Neural cell (in vitro differentiated cells): ENCODE measurements at regions not wholly inside any gene's neighbourhood (a gene's known extent, or its start where the extent isn't known, plus 50 kb on each side); places are given as distances from the start of the nearest gene placed in this dataset.

Experiments used
- H2AFZ ChIP-seq: fragments of 200-600, 300-800 bp; sonication (generic), shearing (Covaris generic); 2 replicates; pipeline ENCODE4 v1.6.0; 2014; ENCODE audit warnings: low read depth, mild to moderate bottlenecking, antibody characterized with exemption, low read length, moderate library complexity
- H3F3A ChIP-seq: fragments of 200-600 bp; shearing (Covaris generic); 2 replicates; pipeline ENCODE4 v1.6.1; 2016; ENCODE audit warnings: mild to moderate bottlenecking, moderate library complexity, mixed read lengths, antibody characterized with exemption, low read length; ENCODE audit not compliant: insufficient read depth, poor library complexity, severe bottlenecking
- H3K27ac ChIP-seq: fragments of 200-600, 300-800 bp; sonication (generic), shearing (Covaris generic); 2 replicates; pipeline ENCODE4 v1.5.1; 2014; ENCODE audit warnings: mild to moderate bottlenecking, low read length, moderate library complexity
- H3K27me3 ChIP-seq: fragments of 300-800, 200-600 bp; sonication (generic), shearing (Covaris generic); 2 replicates; pipeline ENCODE4 v1.6.0; 2014; ENCODE audit warnings: mild to moderate bottlenecking, low read depth, low read length, moderate library complexity; ENCODE audit not compliant: insufficient read depth
- H3K36me3 ChIP-seq: fragments of 300-800, 200-600 bp; sonication (generic), shearing (Covaris generic); 2 replicates; pipeline ENCODE4 v1.5.1; 2014; ENCODE audit warnings: mild to moderate bottlenecking, antibody characterized with exemption, low read length, moderate library complexity; ENCODE audit not compliant: insufficient read depth
- H3K4me2 ChIP-seq: fragments of 300-800, 200-600 bp; sonication (generic), shearing (Covaris generic); 2 replicates; pipeline ENCODE4 v1.6.0; 2014; ENCODE audit warnings: mild to moderate bottlenecking, low read length
- H3K4me3 ChIP-seq: fragments of 300-800, 200-600 bp; sonication (generic), shearing (Covaris generic); 2 replicates; pipeline ENCODE4 v1.5.1; 2014; ENCODE audit warnings: mild to moderate bottlenecking, low read length, moderate library complexity
- H3K79me2 ChIP-seq: fragments of 200-600 bp; shearing (Covaris generic); replicated peaks from 2 replicates; pipeline ENCODE4 v1.6.0; 2014; ENCODE audit warnings: mild to moderate bottlenecking, low read length, moderate library complexity; ENCODE audit not compliant: insufficient read depth
- H3K9ac ChIP-seq: fragments of 300-800, 200-600 bp; sonication (generic), shearing (Covaris generic); 2 replicates; pipeline ENCODE4 v1.6.1; 2016; ENCODE audit warnings: mild to moderate bottlenecking, low read length, mixed read lengths
- H3K9me2 ChIP-seq: fragments of 200-600 bp; shearing (Covaris generic); 2 replicates; pipeline ENCODE4 v1.6.1; 2016; ENCODE audit warnings: mild to moderate bottlenecking, low read length, mixed read lengths; ENCODE audit not compliant: insufficient read depth
- H3K9me3 ChIP-seq: fragments of 200-600, 300-800 bp; sonication (generic), shearing (Covaris generic); 2 replicates; pipeline ENCODE4 v1.6.1; 2016; ENCODE audit warnings: mild to moderate bottlenecking, mixed run types, low read length, moderate library complexity, mixed read lengths
- H4K20me1 ChIP-seq: fragments of 200-600 bp; shearing (Covaris generic); 2 replicates; pipeline ENCODE4 v1.6.1; 2016; ENCODE audit warnings: mild to moderate bottlenecking, mixed run types; ENCODE audit not compliant: insufficient read depth
- EP300 ChIP-seq: fragments of 450-650 bp; conservative IDR thresholded peaks from 2 replicates; pipeline ENCODE4 v1.6.1; 2014; ENCODE audit warnings: antibody characterized with exemption, mild to moderate bottlenecking, moderate library complexity; ENCODE audit not compliant: poor library complexity, severe bottlenecking
- EZH2 ChIP-seq: fragments of 200-600, 300-800 bp; shearing (Covaris generic), sonication (generic); IDR thresholded peaks from 2 replicates; pipeline ENCODE4 v1.6.1; 2014; ENCODE audit warnings: antibody characterized with exemption, low read length, borderline replicate concordance, mild to moderate bottlenecking; ENCODE audit not compliant: insufficient read depth, poor library complexity, severe bottlenecking
- MXI1 ChIP-seq: fragments of 450-650 bp; conservative IDR thresholded peaks from 2 replicates; pipeline ENCODE4 v1.6.1; 2014; ENCODE audit warnings: antibody characterized with exemption, mild to moderate bottlenecking; ENCODE audit not compliant: poor library complexity, severe bottlenecking
- POLR2AphosphoS5 ChIP-seq: IDR thresholded peaks from 2 replicates; pipeline ENCODE4 v1.6.1; 2012
- RAD21 ChIP-seq: fragments of 450-650 bp; conservative IDR thresholded peaks from 2 replicates; pipeline ENCODE4 v1.6.1; 2014; ENCODE audit warnings: antibody characterized with exemption, mild to moderate bottlenecking, moderate library complexity
- SMC3 ChIP-seq: fragments of 450-650 bp; conservative IDR thresholded peaks from 2 replicates; pipeline ENCODE4 v1.6.1; 2014; ENCODE audit warnings: antibody characterized with exemption, mild to moderate bottlenecking, moderate library complexity; ENCODE audit not compliant: poor library complexity
- TAF1 ChIP-seq: IDR thresholded peaks from 2 replicates; pipeline ENCODE4 v1.6.1; 2012; ENCODE audit warnings: low read depth
- TF ChIP-seq, protein P1 (sequence below): fragments of 450-650 bp; IDR thresholded peaks from 2 replicates; pipeline ENCODE4 v1.5.1; 2014; ENCODE audit warnings: antibody characterized with exemption, mild to moderate bottlenecking, moderate library complexity; ENCODE audit not compliant: poor library complexity, severe bottlenecking
- TF ChIP-seq, protein P2 (sequence below): IDR thresholded peaks from 2 replicates; pipeline ENCODE4 v1.6.1; 2012; ENCODE audit warnings: borderline replicate concordance

DNA sequence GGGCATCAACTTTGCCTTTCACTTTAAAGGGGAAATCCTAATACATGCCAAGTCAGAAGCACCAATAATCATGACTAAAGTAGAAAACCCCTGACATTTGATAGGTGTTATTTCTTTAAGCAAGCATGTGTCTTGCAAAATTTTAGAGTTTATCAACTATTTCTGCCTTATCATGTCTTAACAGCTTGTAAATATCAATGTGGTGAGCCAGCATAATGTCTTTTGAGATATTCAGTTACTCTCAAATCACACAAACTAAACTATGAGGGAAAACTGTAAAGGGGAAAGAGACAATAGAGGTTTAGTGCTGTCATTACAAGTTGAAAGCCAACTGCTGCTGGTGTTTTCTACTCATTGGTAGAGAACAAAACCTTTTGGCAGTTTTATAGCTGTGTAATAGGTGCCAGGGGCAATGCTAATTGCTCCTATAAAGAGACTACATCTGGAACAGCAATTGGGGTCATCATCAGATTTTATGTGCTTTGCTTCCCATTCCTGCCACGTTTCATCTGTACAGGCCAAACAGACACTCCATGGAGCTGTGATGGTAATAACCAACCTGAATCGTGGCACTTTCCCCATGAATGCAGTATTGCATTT, 1027.4 kb downstream of the FSCB start:
- Histone ChIP-seq H3K4me3 (no peak overlapping the region), H3K79me2 (no peaks in the 10 kb centered on the region), H2AFZ (no peak overlapping the region), H3K27ac (no peak overlapping the region), H3K9ac (no peak overlapping the region), H4K20me1 (no peaks in the 10 kb centered on the region), H3K4me2 (no peak overlapping the region), H3F3A (no peaks in the 10 kb centered on the region), H3K36me3 (no peaks in the 10 kb centered on the region), H3K9me2 (no peaks in the 10 kb centered on the region), H3K9me3 (no peaks in the 10 kb centered on the region), H3K27me3 (no peaks in the 10 kb centered on the region)
- TF ChIP-seq EP300 (no peak), MXI1 (no peak), SMC3 (no peak), EZH2 (no peak), TAF1 (no peak), RAD21 (no peak), POLR2AphosphoS5 (no peak)
- TF ChIP-seq, protein P1, sequence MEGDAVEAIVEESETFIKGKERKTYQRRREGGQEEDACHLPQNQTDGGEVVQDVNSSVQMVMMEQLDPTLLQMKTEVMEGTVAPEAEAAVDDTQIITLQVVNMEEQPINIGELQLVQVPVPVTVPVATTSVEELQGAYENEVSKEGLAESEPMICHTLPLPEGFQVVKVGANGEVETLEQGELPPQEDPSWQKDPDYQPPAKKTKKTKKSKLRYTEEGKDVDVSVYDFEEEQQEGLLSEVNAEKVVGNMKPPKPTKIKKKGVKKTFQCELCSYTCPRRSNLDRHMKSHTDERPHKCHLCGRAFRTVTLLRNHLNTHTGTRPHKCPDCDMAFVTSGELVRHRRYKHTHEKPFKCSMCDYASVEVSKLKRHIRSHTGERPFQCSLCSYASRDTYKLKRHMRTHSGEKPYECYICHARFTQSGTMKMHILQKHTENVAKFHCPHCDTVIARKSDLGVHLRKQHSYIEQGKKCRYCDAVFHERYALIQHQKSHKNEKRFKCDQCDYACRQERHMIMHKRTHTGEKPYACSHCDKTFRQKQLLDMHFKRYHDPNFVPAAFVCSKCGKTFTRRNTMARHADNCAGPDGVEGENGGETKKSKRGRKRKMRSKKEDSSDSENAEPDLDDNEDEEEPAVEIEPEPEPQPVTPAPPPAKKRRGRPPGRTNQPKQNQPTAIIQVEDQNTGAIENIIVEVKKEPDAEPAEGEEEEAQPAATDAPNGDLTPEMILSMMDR, result no peak
- TF ChIP-seq, protein P2, sequence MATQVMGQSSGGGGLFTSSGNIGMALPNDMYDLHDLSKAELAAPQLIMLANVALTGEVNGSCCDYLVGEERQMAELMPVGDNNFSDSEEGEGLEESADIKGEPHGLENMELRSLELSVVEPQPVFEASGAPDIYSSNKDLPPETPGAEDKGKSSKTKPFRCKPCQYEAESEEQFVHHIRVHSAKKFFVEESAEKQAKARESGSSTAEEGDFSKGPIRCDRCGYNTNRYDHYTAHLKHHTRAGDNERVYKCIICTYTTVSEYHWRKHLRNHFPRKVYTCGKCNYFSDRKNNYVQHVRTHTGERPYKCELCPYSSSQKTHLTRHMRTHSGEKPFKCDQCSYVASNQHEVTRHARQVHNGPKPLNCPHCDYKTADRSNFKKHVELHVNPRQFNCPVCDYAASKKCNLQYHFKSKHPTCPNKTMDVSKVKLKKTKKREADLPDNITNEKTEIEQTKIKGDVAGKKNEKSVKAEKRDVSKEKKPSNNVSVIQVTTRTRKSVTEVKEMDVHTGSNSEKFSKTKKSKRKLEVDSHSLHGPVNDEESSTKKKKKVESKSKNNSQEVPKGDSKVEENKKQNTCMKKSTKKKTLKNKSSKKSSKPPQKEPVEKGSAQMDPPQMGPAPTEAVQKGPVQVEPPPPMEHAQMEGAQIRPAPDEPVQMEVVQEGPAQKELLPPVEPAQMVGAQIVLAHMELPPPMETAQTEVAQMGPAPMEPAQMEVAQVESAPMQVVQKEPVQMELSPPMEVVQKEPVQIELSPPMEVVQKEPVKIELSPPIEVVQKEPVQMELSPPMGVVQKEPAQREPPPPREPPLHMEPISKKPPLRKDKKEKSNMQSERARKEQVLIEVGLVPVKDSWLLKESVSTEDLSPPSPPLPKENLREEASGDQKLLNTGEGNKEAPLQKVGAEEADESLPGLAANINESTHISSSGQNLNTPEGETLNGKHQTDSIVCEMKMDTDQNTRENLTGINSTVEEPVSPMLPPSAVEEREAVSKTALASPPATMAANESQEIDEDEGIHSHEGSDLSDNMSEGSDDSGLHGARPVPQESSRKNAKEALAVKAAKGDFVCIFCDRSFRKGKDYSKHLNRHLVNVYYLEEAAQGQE, result no peak

DNA sequence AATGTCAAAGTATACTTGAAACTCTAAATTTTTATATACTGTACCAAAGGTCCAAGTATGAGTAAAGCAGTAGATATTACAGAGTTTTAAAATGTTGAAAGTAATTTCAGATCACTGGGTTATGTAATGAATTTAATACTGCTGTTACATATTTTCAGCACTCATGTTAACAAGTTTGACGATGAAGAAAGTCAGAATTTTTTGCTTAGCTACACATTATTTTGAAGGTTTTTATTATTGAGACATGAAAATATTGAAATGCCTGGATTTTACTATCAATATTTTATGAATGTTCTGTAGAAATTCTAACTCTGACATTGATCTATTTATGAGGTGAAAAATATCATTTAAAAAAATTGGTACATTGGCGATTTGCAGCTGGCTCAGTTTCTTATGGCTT, 1030.3 kb downstream of the FSCB start:
- Histone ChIP-seq H3K9ac (no peak overlapping the region), H3K4me3 (no peak overlapping the region), H2AFZ (no peak overlapping the region), H3K9me3 (no peaks in the 10 kb centered on the region), H3F3A (no peaks in the 10 kb centered on the region), H3K9me2 (no peaks in the 10 kb centered on the region), H3K27ac (no peak overlapping the region), H3K79me2 (no peaks in the 10 kb centered on the region), H4K20me1 (no peaks in the 10 kb centered on the region), H3K36me3 (no peaks in the 10 kb centered on the region), H3K27me3 (no peaks in the 10 kb centered on the region), H3K4me2 (no peak overlapping the region)
- no peak for TF ChIP-seq EZH2
- no peak for TF ChIP-seq TAF1
- no peak for TF ChIP-seq MXI1
- TF ChIP-seq, protein P1, result no peak
- no peak for TF ChIP-seq RAD21
- no peak for TF ChIP-seq EP300
- no peak for TF ChIP-seq SMC3
- TF ChIP-seq, protein P2, result no peak
- TF ChIP-seq POLR2AphosphoS5, result no peak
